ENCODE measurements at regions not wholly inside any gene's neighbourhood (a gene's known extent, or its start where the extent isn't known, plus 50 kb on each side); places are given as distances from the start of the nearest gene placed in this dataset.

- no peak for TF ChIP-seq CTCF (IDR thresholded peaks at IDR 0.05; ENCODE audit: low read depth, low read length)
- no peak for TF ChIP-seq POLR2A (IDR thresholded peaks at IDR 0.05; ENCODE audit: extremely low read depth, insufficient read length)
These were observed 204.6 kb downstream of the GLI2 start for GRCh38 chr2:120940319-120940696.

GRCh38 chr2:120940726-120941256 lies 205.1 kb downstream of the GLI2 start:
- TF ChIP-seq MAX (IDR thresholded peaks at IDR 0.05; ENCODE audit: low read depth, low read length) (no peak), MYC (IDR thresholded peaks at IDR 0.05; ENCODE audit: low read depth, low read length) (no peak), CTCF (IDR thresholded peaks at IDR 0.05; ENCODE audit: low read depth, low read length) (no peak), POLR2A (IDR thresholded peaks at IDR 0.05; ENCODE audit: extremely low read depth, insufficient read length) (no peak)
- no peak for DNase-seq (ENCODE audit: low read depth)
- H3K4me3 ChIP-seq (ENCODE audit: low read depth, low read length) = no peak overlapping the region

More at GRCh38 chr2:120940319-120940696, 204.6 kb downstream of the GLI2 start:
- DNase-seq (ENCODE audit: low read depth) = no peak
- no peak overlapping the region for H3K4me3 ChIP-seq (ENCODE audit: low read depth, low read length)

GRCh38 chr2:120941571-120942120 lies 206.0 kb downstream of the GLI2 start:
- DNase-seq (ENCODE audit: low read depth) = no peak
- no peak for TF ChIP-seq MYC (IDR thresholded peaks at IDR 0.05; ENCODE audit: low read depth, low read length)
- TF ChIP-seq CTCF (IDR thresholded peaks at IDR 0.05; ENCODE audit: low read depth, low read length) = no peak
- TF ChIP-seq MAX (IDR thresholded peaks at IDR 0.05; ENCODE audit: low read depth, low read length) = no peak
- TF ChIP-seq POLR2A (IDR thresholded peaks at IDR 0.05; ENCODE audit: extremely low read depth, insufficient read length) = no peak
- no peak overlapping the region for H3K4me3 ChIP-seq (ENCODE audit: low read depth, low read length)

- no peak for DNase-seq (ENCODE audit: low read depth)
- no peak overlapping the region for H3K4me3 ChIP-seq (ENCODE audit: low read depth, low read length)
- no peak for TF ChIP-seq MYC (IDR thresholded peaks at IDR 0.05; ENCODE audit: low read depth, low read length)
- no peak for TF ChIP-seq MAX (IDR thresholded peaks at IDR 0.05; ENCODE audit: low read depth, low read length)
- TF ChIP-seq POLR2A (IDR thresholded peaks at IDR 0.05; ENCODE audit: extremely low read depth, insufficient read length) = no peak
- no peak for TF ChIP-seq CTCF (IDR thresholded peaks at IDR 0.05; ENCODE audit: low read depth, low read length)
These were observed 207.0 kb downstream of the GLI2 start for GRCh38 chr2:120942658-120943057.

GRCh38 chr2:120943403-120944034 lies 207.9 kb downstream of the GLI2 start:
- no peak for DNase-seq (ENCODE audit: low read depth)
- H3K4me3 ChIP-seq (ENCODE audit: low read depth, low read length) = no peak overlapping the region
- TF ChIP-seq MAX (IDR thresholded peaks at IDR 0.05; ENCODE audit: low read depth, low read length) (no peak), POLR2A (IDR thresholded peaks at IDR 0.05; ENCODE audit: extremely low read depth, insufficient read length) (no peak), CTCF (IDR thresholded peaks at IDR 0.05; ENCODE audit: low read depth, low read length) (no peak)

Measured in NB4 (cell line).